ENCODE measurements at regions not wholly inside any gene's neighbourhood (a gene's known extent, or its start where the extent isn't known, plus 50 kb on each side); places are given as distances from the start of the nearest gene placed in this dataset.

DNA sequence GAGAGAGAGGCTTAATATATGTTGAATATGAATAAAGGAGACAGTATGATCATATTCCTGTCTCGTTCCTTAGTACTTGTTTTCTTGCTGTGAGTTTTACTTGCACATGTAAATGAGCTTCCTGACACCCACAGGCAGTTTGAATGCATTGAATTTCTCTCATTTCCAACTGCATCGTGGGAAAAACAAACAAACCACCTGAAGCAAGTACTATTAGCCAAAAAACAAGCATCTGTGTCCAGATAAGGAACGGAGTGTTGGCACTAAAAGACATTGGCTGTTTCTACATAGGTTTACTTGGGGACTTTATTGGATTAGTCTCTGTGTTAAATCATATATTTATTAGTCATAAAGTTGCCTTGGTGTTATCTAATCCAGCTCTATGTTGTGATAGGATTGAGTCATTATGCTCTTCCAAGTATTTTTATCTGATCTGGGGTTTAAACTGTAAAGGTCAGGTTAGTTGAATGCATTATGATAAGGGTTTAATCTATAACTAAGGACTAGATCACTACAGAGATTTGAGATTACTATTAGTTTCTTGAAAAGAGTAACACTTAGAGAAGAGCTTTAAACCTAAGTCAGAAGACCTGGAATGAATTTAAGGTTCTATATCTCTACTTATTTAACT is 339.0 kb upstream of the SPANXN4 start:
- WGBS, 2 donors, result 57 to 66% methylated on average over 3 of the region's 3 CpGs
- no peaks in the 10 kb centered on the region for H3K27me3 ChIP-seq
- intact Hi-C loops (cut with DNase I; ENCODE audit: low total_unique reads), result no loop called here
- H3K4me1 ChIP-seq, result no peaks in the 10 kb centered on the region
- H3K9me3 ChIP-seq, result no peaks in the 10 kb centered on the region
- no peak overlapping the region for H3K4me3 ChIP-seq
- H3K27ac ChIP-seq, result no peak overlapping the region
- DNase-seq, result no peak
- TF ChIP-seq, protein P1, sequence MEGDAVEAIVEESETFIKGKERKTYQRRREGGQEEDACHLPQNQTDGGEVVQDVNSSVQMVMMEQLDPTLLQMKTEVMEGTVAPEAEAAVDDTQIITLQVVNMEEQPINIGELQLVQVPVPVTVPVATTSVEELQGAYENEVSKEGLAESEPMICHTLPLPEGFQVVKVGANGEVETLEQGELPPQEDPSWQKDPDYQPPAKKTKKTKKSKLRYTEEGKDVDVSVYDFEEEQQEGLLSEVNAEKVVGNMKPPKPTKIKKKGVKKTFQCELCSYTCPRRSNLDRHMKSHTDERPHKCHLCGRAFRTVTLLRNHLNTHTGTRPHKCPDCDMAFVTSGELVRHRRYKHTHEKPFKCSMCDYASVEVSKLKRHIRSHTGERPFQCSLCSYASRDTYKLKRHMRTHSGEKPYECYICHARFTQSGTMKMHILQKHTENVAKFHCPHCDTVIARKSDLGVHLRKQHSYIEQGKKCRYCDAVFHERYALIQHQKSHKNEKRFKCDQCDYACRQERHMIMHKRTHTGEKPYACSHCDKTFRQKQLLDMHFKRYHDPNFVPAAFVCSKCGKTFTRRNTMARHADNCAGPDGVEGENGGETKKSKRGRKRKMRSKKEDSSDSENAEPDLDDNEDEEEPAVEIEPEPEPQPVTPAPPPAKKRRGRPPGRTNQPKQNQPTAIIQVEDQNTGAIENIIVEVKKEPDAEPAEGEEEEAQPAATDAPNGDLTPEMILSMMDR (IDR thresholded peaks at IDR 0.05), result no peak
- TF ChIP-seq POLR2A (IDR thresholded peaks at IDR 0.05), result no peak
- no peaks in the 10 kb centered on the region for H3K36me3 ChIP-seq (ENCODE audit: low read depth, missing control alignments)

DNA sequence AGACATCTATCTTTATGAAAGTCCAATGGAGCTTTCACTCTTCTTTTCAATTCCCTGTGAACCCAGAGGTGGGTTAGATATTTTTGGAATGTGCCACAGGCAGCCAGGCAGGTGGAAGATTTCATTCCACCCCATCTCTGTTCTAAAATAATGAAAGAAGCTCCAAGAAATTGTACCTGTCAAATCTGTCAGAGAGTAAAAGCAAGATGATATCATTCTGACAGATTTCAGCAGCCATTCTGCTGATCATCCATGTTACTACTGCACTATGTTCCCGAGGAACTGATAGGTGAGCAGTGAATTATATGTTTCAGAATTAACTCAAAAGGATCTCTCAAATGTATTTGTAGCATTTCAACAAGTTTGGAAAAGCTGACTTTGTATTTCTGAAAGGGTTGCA is 339.5 kb upstream of the SPANXN4 start:
- TF ChIP-seq, protein P1 (IDR thresholded peaks at IDR 0.05), result no peak
- no peak for TF ChIP-seq POLR2A (IDR thresholded peaks at IDR 0.05)
- no peaks in the 10 kb centered on the region for H3K27me3 ChIP-seq
- H3K4me3 ChIP-seq, result no peak overlapping the region
- no peak overlapping the region for H3K27ac ChIP-seq
- 75 to 77% methylated on average over 1 of the region's 1 CpG for WGBS, 2 donors
- no peaks in the 10 kb centered on the region for H3K9me3 ChIP-seq
- intact Hi-C loops (cut with DNase I; ENCODE audit: low total_unique reads), result no loop called here
- H3K4me1 ChIP-seq, result no peaks in the 10 kb centered on the region
- no peaks in the 10 kb centered on the region for H3K36me3 ChIP-seq (ENCODE audit: low read depth, missing control alignments)
- no peak for DNase-seq

DNA sequence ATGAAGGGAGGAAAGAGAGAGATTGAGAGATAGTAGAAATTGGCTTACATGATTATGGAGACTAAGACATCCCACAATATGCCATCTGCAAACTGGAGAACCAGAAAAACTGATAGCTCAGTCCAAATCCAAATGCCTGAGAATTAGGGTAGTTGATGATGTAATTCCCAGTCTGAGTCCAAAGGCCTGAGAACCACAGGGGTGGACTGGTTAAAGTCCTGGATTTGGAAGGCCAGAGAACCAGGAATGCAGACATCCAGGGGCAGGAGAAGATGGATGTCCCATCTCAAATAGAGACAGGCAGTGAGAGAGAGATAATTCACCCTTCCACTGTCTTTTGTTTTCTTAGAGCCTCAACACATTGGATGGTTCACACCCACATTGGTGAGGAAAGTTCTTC is 345.7 kb upstream of the SPANXN4 start:
- Histone ChIP-seq H3K27me3 (no peaks in the 10 kb centered on the region), H3K27ac (no peak overlapping the region), H3K36me3 (ENCODE audit: low read depth, missing control alignments) (no peaks in the 10 kb centered on the region), H3K4me3 (no peak overlapping the region), H3K9me3 (no peaks in the 10 kb centered on the region), H3K4me1 (no peaks in the 10 kb centered on the region)
- no peak for DNase-seq
- intact Hi-C loops (cut with DNase I; ENCODE audit: low total_unique reads), result no loop called here
- no peak for TF ChIP-seq POLR2A (IDR thresholded peaks at IDR 0.05)
- TF ChIP-seq, protein P1 (IDR thresholded peaks at IDR 0.05), result no peak

DNA sequence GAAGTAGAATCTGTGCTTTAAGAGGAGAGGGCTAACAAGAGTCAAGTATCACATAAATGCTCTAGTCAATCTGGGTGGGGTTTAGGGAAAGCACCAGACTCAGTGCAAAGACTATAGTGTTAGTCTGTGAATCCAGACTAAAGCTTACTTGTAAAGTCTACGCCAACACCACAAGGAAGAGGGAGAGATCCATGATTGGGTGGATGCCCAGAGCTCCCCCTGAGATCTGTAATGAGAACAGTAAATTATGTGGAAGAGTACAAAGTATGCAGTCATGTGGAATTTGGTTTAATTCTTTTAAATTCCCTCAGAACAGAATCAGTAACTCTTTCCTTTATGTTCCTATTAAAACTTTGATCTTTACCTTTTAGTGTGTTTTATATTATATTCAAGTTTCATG is 354.7 kb upstream of the SPANXN4 start:
- DNase-seq, result no peak
- no peaks in the 10 kb centered on the region for H3K27me3 ChIP-seq
- 50 to 71% methylated on average over 1 of the region's 1 CpG for WGBS, 2 donors
- no peak overlapping the region for H3K27ac ChIP-seq
- intact Hi-C loops (cut with DNase I; ENCODE audit: low total_unique reads), result no loop called here
- TF ChIP-seq, protein P1 (IDR thresholded peaks at IDR 0.05), result no peak
- TF ChIP-seq POLR2A (IDR thresholded peaks at IDR 0.05), result no peak
- H3K9me3 ChIP-seq, result no peaks in the 10 kb centered on the region
- no peaks in the 10 kb centered on the region for H3K4me1 ChIP-seq
- no peak overlapping the region for H3K4me3 ChIP-seq
- no peaks in the 10 kb centered on the region for H3K36me3 ChIP-seq (ENCODE audit: low read depth, missing control alignments)

DNA sequence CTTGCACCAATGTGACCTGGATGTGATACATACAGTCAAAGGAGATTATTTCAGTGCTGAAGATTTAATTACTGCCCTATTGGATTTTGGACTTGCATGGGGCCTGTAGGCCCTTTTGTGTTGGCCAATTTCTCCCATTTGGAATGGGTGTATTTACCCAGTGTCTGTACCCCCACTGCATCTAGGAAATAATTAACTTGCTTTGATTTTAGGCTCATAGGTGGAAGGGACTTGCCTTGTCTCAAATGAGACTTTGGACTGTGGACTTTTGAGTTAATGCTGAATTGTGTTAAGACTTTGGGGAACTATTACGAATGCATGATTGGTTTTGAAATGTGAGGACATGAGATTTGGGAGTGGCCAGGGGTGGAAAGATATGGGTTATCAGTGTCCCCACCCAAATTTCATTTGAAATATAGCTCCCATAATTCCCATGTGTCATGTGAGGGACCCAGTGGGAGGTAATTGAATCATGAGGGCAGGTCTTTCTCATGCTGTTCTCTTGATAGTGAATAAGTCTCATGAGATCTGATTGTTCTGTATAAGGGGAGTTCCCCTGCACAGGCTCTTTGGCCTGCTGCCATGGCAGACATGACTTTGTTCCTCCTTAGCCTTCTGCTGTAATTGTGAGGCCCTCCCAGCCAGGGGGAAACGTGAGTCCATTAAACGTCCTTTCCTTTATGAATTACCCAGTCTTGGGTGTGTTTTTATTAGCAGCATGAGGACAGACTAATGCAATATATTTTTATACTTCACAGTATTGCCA is 362.2 kb upstream of the SPANXN4 start:
- Histone ChIP-seq H3K27ac (no peak overlapping the region), H3K9me3 (no peaks in the 10 kb centered on the region), H3K36me3 (ENCODE audit: low read depth, missing control alignments) (no peaks in the 10 kb centered on the region), H3K4me3 (no peak overlapping the region), H3K4me1 (no peaks in the 10 kb centered on the region), H3K27me3 (no peaks in the 10 kb centered on the region)
- intact Hi-C loops (cut with DNase I; ENCODE audit: low total_unique reads), result no loop called here
- DNase-seq, result no peak
- TF ChIP-seq, protein P1 (IDR thresholded peaks at IDR 0.05), result no peak
- TF ChIP-seq POLR2A (IDR thresholded peaks at IDR 0.05), result no peak
- 40 to 48% methylated on average over 3 of the region's 3 CpGs for WGBS, 2 donors
